Neuronal stem cell (in vitro differentiated cells): ENCODE measurements at regions not wholly inside any gene's neighbourhood (a gene's known extent, or its start where the extent isn't known, plus 50 kb on each side); places are given as distances from the start of the nearest gene placed in this dataset.

ENCODE experiments used
- DNase-seq: peaks from one replicate; pipeline ENCODE4 v3.0.0-alpha.2; 2013; ENCODE audit warnings: low spot score
- H2AFZ ChIP-seq: one replicate; pipeline ENCODE4 v1.6.1; 2013; ENCODE audit warnings: mild to moderate bottlenecking, low read length, inconsistent platforms
- H2AK5ac ChIP-seq: 2 replicates; pipeline ENCODE4 v1.6.1; 2013; ENCODE audit warnings: low read depth, mild to moderate bottlenecking, inconsistent platforms, low read length, moderate library complexity, mixed read lengths
- H2BK120ac ChIP-seq: 2 replicates; pipeline ENCODE4 v1.6.1; 2013; ENCODE audit warnings: low read depth, mild to moderate bottlenecking, inconsistent platforms, low read length, moderate library complexity, mixed read lengths
- H2BK12ac ChIP-seq: one replicate; pipeline ENCODE4 v1.6.1; 2013; ENCODE audit warnings: low read length, inconsistent platforms
- H2BK15ac ChIP-seq: 2 replicates; pipeline ENCODE4 v1.6.1; 2013; ENCODE audit warnings: mild to moderate bottlenecking, low read length, inconsistent platforms, mixed read lengths
- H2BK5ac ChIP-seq: one replicate; pipeline ENCODE4 v1.6.1; 2013; ENCODE audit warnings: inconsistent platforms, mild to moderate bottlenecking, low read length, moderate library complexity
- H3K14ac ChIP-seq: one replicate; pipeline ENCODE4 v1.6.1; 2013; ENCODE audit warnings: low read length, inconsistent platforms
- H3K18ac ChIP-seq: 2 replicates; pipeline ENCODE4 v1.6.1; 2013; ENCODE audit warnings: low read length, inconsistent platforms
- H3K23ac ChIP-seq: 2 replicates; pipeline ENCODE4 v1.6.1; 2013; ENCODE audit warnings: low read depth, mild to moderate bottlenecking, mixed read lengths, low read length, inconsistent platforms; ENCODE audit not compliant: poor library complexity
- H3K27ac ChIP-seq: replicated peaks from 3 replicates; pipeline ENCODE4 v1.5.1; 2013; ENCODE audit warnings: low read length, inconsistent platforms
- H3K27me3 ChIP-seq, 3 experiments: 2 replicates each; pipeline ENCODE4 v1.6.1; 2013; ENCODE audit warnings: low read length in 3 of 3, mild to moderate bottlenecking in 2 of 3, inconsistent platforms in 1 of 3, low read depth in 1 of 3, mixed read lengths in 1 of 3, moderate library complexity in 1 of 3; ENCODE audit not compliant: control insufficient read depth in 3 of 3, insufficient read depth in 3 of 3
- H3K36me3 ChIP-seq, 2 donors: replicated peaks in 1 of 2; 2 replicates each; pipeline ENCODE4 v1.6.1; 2013; ENCODE audit warnings: low read length in 2 of 2; ENCODE audit not compliant: control insufficient read depth in 2 of 2, insufficient read depth in 2 of 2
- H3K4ac ChIP-seq: 2 replicates; pipeline ENCODE4 v1.6.1; 2013; ENCODE audit warnings: inconsistent platforms, mild to moderate bottlenecking, low read length, moderate library complexity
- H3K4me1 ChIP-seq, 2 donors: 1 replicate in 1 of 2; 2 replicates in 1 of 2; pipeline ENCODE4 v1.6.1; 2013; ENCODE audit warnings: low read length in 2 of 2, low read depth in 1 of 2; ENCODE audit not compliant: control insufficient read depth in 2 of 2, insufficient read depth in 1 of 2
- H3K4me2 ChIP-seq: one replicate; pipeline ENCODE4 v1.6.1; 2013; ENCODE audit warnings: mild to moderate bottlenecking, low read length, inconsistent platforms; ENCODE audit not compliant: insufficient read depth, poor library complexity, severe bottlenecking
- H3K4me3 ChIP-seq, 2 donors: 2 replicates each; pipeline ENCODE4 v1.5.1; 2013; ENCODE audit warnings: low read length in 2 of 2, mild to moderate bottlenecking in 2 of 2, inconsistent platforms in 1 of 2, moderate library complexity in 1 of 2
- H3K79me1 ChIP-seq: one replicate; pipeline ENCODE4 v1.6.1; 2013; ENCODE audit warnings: low read depth, mild to moderate bottlenecking, inconsistent platforms, low read length, moderate library complexity
- H3K9ac ChIP-seq: one replicate; pipeline ENCODE4 v1.6.1; 2013; ENCODE audit warnings: mild to moderate bottlenecking, low read depth, low read length, inconsistent platforms; ENCODE audit not compliant: poor library complexity
- H3K9me3 ChIP-seq, 2 donors: replicated peaks in 1 of 2; 2 replicates each; pipeline versions ENCODE3 to v1.6.1; 2013; ENCODE audit warnings: low read length in 2 of 2, mild to moderate bottlenecking in 2 of 2, inconsistent platforms in 1 of 2, low read depth in 1 of 2, mixed read lengths in 1 of 2, moderate library complexity in 1 of 2; ENCODE audit not compliant: control insufficient read depth in 2 of 2, insufficient read depth in 1 of 2
- H4K8ac ChIP-seq: one replicate; pipeline ENCODE4 v1.6.1; 2013; ENCODE audit warnings: low read depth, mild to moderate bottlenecking, inconsistent platforms, low read length, moderate library complexity
- H4K91ac ChIP-seq: one replicate; pipeline ENCODE4 v1.6.1; 2013; ENCODE audit warnings: low read length, low read depth, mild to moderate bottlenecking, inconsistent platforms; ENCODE audit not compliant: poor library complexity
- WGBS, 2 donors: extraction: QIAGEN DNeasy Blood & Tissue Kit; methylation state at CpG; one replicate each; pipeline ENCODE4 v1.1.7; 2013; ENCODE audit warnings: missing lambda C conversion rate in 2 of 2, mixed read lengths in 1 of 2; ENCODE audit not compliant: insufficient read length in 2 of 2, insufficient replicate concordance in 1 of 2; ENCODE audit errors: extremely low coverage in 2 of 2; 5-methylcytosine and 5-hydroxymethylcytosine counted together

- Histone ChIP-seq H2BK120ac (no peak overlapping the region), H2AFZ (no peak overlapping the region), H2AK5ac (no peak overlapping the region), H3K4me2 (no peak overlapping the region), H3K23ac (no peak overlapping the region), H2BK15ac (no peak overlapping the region), H4K8ac (no peak overlapping the region), H3K27ac (no peak overlapping the region), H3K9me3 (no peaks in the 10 kb centered on the region), H3K18ac (no peak overlapping the region), H2BK12ac (no peak overlapping the region), H3K36me3 (no peaks in the 10 kb centered on the region), H4K91ac (no peak overlapping the region), H3K4me1 (peaks cover 0 to 5% of the 10 kb centered on the region in 2 donors), H3K9ac (no peak overlapping the region), H3K14ac (no peak overlapping the region), H3K4me3 (no peak overlapping the region), H2BK5ac (no peak overlapping the region), H3K27me3 (no peaks in the 10 kb centered on the region), H3K79me1 (no peaks in the 10 kb centered on the region), H3K4ac (no peak overlapping the region)
- DNase-seq: no peak
- WGBS, 2 donors: no CpG with 5 or more reads among the region's 10 CpGs
These were observed 227.1 kb downstream of the TOMM20 start for GRCh38 chr1:234901491-234902049.

- H3K23ac ChIP-seq: no peak overlapping the region
- H3K4me2 ChIP-seq: no peak overlapping the region
These were observed 228.0 kb downstream of the TOMM20 start for GRCh38 chr1:234900595-234900994.

GRCh38 chr1:234899730-234900072, 228.9 kb downstream of the TOMM20 start:
- Histone ChIP-seq H2BK120ac (no peak overlapping the region), H3K36me3 (no peaks in the 10 kb centered on the region), H3K18ac (no peak overlapping the region), H3K23ac (no peak overlapping the region), H3K79me1 (no peaks in the 10 kb centered on the region), H3K27ac (no peak overlapping the region), H3K27me3 (no peaks in the 10 kb centered on the region), H2AK5ac (no peak overlapping the region), H3K9me3 (no peaks in the 10 kb centered on the region), H3K14ac (no peak overlapping the region), H2BK15ac (no peak overlapping the region), H3K4me2 (no peak overlapping the region), H4K91ac (no peak overlapping the region), H2BK12ac (no peak overlapping the region), H3K4me3 (no peak overlapping the region), H2BK5ac (no peak overlapping the region), H3K4ac (no peak overlapping the region), H3K4me1 (peaks cover 0 to 5% of the 10 kb centered on the region in 2 donors), H2AFZ (no peak overlapping the region), H4K8ac (no peak overlapping the region), H3K9ac (no peak overlapping the region)
- no CpG with 5 or more reads among the region's 13 CpGs for WGBS, 2 donors
- no peak for DNase-seq

More at GRCh38 chr1:234900595-234900994, 228.0 kb downstream of the TOMM20 start:
- Histone ChIP-seq H3K14ac (no peak overlapping the region), H3K9me3 (no peaks in the 10 kb centered on the region), H3K4me1 (peaks cover 0 to 5% of the 10 kb centered on the region in 2 donors), H2AFZ (no peak overlapping the region), H3K18ac (no peak overlapping the region), H3K79me1 (no peaks in the 10 kb centered on the region), H2BK12ac (no peak overlapping the region), H3K9ac (no peak overlapping the region), H3K36me3 (no peaks in the 10 kb centered on the region), H4K91ac (no peak overlapping the region), H3K4ac (no peak overlapping the region), H2BK15ac (no peak overlapping the region), H3K27me3 (no peaks in the 10 kb centered on the region), H3K4me3 (no peak overlapping the region), H2BK120ac (no peak overlapping the region), H2AK5ac (no peak overlapping the region), H2BK5ac (no peak overlapping the region), H4K8ac (no peak overlapping the region), H3K27ac (no peak overlapping the region)
- WGBS, 2 donors: no CpG with 5 or more reads among the region's 3 CpGs
- no peak for DNase-seq

- no peak for DNase-seq
- H4K8ac ChIP-seq: no peak overlapping the region
- no peaks in the 10 kb centered on the region for H3K9me3 ChIP-seq
- no peaks in the 10 kb centered on the region for H3K27me3 ChIP-seq
- H3K4ac ChIP-seq: no peak overlapping the region
- H3K23ac ChIP-seq: peak overlapping the region; percentile 44
- no peak overlapping the region for H3K9ac ChIP-seq
- no peak overlapping the region for H2BK12ac ChIP-seq
- H2AK5ac ChIP-seq: no peak overlapping the region
- no peak overlapping the region for H3K4me3 ChIP-seq
- H3K14ac ChIP-seq: no peak overlapping the region
- no peak overlapping the region for H3K4me2 ChIP-seq
- H3K79me1 ChIP-seq: no peaks in the 10 kb centered on the region
- no peak overlapping the region for H4K91ac ChIP-seq
- H3K36me3 ChIP-seq: no peaks in the 10 kb centered on the region
- no peak overlapping the region for H2BK120ac ChIP-seq
- H3K27ac ChIP-seq: no peak overlapping the region
- no peak overlapping the region for H2BK15ac ChIP-seq
- no peak overlapping the region for H2AFZ ChIP-seq
- H3K18ac ChIP-seq: no peak overlapping the region
- no CpG with 5 or more reads among the region's 11 CpGs for WGBS, 2 donors
- peaks cover 0 to 5% of the 10 kb centered on the region in 2 donors for H3K4me1 ChIP-seq
- H2BK5ac ChIP-seq: no peak overlapping the region
These were observed 229.5 kb downstream of the TOMM20 start for GRCh38 chr1:234899041-234899729.
